ENCODE measurements at regions not wholly inside any gene's neighbourhood (a gene's known extent, or its start where the extent isn't known, plus 50 kb on each side); places are given as distances from the start of the nearest gene placed in this dataset.

- TF ChIP-seq POLR2A (IDR thresholded peaks at IDR 0.05): no peak
- no peak for TF ChIP-seq CTCF (IDR thresholded peaks at IDR 0.05)
- TF ChIP-seq POLR2AphosphoS5 (IDR thresholded peaks at IDR 0.05): no peak
Observed at GRCh38 chr7:17617380-17617779, 318.9 kb downstream of the AHR start.

Data from breast epithelium (tissue), 3 donors.